ENCODE measurements at regions not wholly inside any gene's neighbourhood (a gene's known extent, or its start where the extent isn't known, plus 50 kb on each side); places are given as distances from the start of the nearest gene placed in this dataset.

DNA sequence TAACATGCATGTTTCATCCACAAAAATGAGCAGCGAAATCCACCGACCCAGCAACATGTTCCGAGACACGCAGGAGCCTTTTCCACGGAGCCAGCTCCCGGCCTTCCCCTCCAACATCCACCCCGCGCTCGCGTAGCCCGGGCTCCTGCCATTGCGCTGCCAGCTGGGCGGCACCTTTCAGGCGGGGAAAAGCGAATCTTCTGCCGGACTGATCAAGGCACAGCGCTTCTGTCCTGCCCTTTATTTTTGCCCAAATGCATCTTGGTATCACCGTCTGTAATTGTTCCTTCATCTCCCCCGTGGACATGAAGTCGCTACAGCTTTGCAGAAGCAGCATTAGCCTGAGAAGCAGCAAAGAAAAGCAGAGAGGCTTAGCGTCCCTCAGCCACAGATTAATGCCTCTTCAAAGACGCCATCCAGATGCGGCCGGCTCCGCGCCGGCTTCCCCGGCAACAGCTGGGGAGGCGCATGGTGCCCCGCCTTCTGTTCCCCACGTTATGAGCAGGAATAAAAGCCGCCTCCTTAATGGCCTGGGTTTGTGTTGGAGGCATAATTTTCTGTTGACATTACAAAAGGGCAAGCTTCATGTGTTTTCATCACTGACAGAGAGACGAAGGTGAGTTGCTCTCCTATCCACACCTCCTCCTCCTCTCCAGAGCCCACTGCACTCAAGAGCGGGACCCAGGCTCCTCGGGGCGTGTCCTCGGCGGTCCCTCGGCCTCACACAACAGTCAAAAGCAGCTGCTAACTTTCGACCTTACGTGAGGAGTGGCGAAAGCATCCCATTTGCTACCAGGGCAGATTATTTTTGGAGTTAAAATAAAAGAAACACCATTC is 122.1 kb upstream of the SALL3 start:
- DNase-seq (ENCODE audit: low read depth in 1 of 2, low spot score in 1 of 2): no peak
- no peak for TF ChIP-seq JUND (IDR thresholded peaks at IDR 0.05; ENCODE audit: low read depth)
- in situ Hi-C loops (cut with HindIII; ENCODE audit: low pct_unique_long_range_greater_than_20kb, low sequenced_read_pairs): no loop called here

DNA sequence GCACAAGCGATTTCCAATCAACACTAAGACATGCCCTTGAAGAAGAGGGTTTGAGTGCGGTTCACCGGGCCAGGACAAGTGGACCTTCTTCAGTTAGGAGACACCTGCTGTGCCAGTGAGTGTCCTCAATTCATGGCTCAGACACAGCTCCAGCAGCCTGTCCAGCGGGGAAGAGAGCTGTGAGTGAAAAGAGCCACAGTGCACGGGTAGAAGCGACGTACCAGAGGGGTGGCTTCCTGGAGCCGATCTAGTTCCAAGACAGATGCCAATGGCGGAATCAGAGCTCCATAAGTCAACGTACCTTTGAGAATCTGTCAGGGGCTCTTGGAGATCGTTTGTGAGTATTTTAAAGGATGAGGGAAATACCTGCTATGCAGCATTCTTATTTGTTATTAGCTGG is 119.9 kb upstream of the SALL3 start:
- TF ChIP-seq JUND (IDR thresholded peaks at IDR 0.05; ENCODE audit: low read depth): no peak
- in situ Hi-C loops (cut with HindIII; ENCODE audit: low pct_unique_long_range_greater_than_20kb, low sequenced_read_pairs): no loop called here
- no peak for DNase-seq (ENCODE audit: low read depth in 1 of 2, low spot score in 1 of 2)

DNA sequence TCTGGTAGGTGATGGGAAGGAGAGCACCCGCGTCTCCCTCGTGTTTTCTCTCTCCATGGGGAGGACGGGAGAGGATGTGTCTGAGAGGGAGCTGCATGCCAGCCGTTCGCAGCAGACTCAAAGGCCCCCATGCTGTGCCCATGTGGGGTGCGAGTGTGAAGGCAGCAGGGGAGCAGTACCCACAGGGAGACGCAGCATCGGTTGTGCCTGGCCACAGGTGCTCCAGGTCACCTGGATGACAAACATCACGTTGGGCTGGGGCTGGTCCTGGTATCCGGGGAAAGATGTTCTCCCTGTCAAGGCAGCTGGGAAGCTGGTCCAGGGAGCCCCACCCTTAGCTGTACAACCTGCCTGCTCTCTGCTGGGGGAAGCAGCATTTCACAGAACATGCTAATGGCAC is 119.5 kb upstream of the SALL3 start:
- no peak for TF ChIP-seq JUND (IDR thresholded peaks at IDR 0.05; ENCODE audit: low read depth)
- in situ Hi-C loops (cut with HindIII; ENCODE audit: low pct_unique_long_range_greater_than_20kb, low sequenced_read_pairs): no loop called here
- no peak for DNase-seq (ENCODE audit: low read depth in 1 of 2, low spot score in 1 of 2)

DNA sequence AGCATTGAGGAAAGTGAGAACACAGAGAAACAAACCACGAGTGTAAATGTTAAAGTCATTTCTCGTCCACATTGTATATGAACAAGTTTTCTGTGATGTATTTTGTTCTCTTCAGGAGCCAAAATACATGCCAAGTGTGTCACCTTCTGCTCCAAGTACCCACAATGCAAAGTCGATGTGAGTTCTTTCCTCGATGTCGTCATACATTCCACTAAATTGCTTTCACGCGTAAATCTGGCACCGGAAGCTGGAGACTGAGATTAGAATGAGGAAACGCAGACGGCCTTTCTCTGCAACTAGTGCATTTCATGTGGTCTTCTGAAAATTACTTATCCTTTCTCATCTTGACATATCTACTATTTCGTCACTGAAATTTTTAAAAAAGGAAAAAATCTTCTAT is 118.5 kb upstream of the SALL3 start:
- in situ Hi-C loops (cut with HindIII; ENCODE audit: low pct_unique_long_range_greater_than_20kb, low sequenced_read_pairs): no loop called here
- no peak for DNase-seq (ENCODE audit: low read depth in 1 of 2, low spot score in 1 of 2)
- no peak for TF ChIP-seq JUND (IDR thresholded peaks at IDR 0.05; ENCODE audit: low read depth)

DNA sequence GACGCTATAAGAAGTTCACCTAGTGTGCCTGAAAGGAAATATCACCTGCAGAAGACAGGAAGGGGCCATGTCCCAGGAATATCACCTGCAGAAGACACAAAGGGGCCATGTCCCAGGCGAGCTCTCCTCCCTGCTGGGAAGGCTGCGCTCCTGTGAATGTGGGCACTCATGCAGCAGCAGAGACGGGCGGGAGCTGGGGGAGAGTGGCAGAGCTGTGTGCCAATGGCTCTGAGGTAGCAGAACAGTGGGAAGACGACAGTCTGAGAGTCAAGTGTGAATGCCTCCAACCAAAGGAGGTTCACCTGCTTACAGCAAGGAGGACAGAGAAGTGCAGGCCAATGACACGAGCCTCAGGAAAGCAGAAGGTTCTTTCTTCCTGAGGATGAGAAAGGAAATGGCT is 117.9 kb upstream of the SALL3 start:
- in situ Hi-C loops (cut with HindIII; ENCODE audit: low pct_unique_long_range_greater_than_20kb, low sequenced_read_pairs): no loop called here
- no peak for DNase-seq (ENCODE audit: low read depth in 1 of 2, low spot score in 1 of 2)
- TF ChIP-seq JUND (IDR thresholded peaks at IDR 0.05; ENCODE audit: low read depth): no peak

DNA sequence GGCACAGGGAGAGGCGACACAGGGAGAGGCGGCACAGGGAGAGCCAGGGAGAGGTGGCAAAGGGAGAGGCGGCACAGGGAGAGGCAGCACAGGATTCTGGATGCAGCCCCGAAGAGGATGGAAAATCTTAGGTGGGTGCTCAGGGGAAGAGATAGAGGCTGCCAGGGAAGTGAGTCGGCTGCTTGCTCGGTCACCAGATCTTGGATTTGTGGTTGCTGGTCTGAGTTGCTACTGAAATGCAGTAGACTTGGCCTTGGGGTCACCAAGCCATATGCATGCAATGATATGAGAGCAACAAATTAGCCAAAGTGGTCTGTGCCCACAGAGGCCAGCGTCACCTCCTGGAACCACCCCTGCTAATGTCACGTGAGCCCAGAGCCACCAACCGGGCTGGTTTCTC is 117.2 kb upstream of the SALL3 start:
- in situ Hi-C loops (cut with HindIII; ENCODE audit: low pct_unique_long_range_greater_than_20kb, low sequenced_read_pairs): no loop called here
- DNase-seq (ENCODE audit: low read depth in 1 of 2, low spot score in 1 of 2): no peak
- no peak for TF ChIP-seq JUND (IDR thresholded peaks at IDR 0.05; ENCODE audit: low read depth)

DNA sequence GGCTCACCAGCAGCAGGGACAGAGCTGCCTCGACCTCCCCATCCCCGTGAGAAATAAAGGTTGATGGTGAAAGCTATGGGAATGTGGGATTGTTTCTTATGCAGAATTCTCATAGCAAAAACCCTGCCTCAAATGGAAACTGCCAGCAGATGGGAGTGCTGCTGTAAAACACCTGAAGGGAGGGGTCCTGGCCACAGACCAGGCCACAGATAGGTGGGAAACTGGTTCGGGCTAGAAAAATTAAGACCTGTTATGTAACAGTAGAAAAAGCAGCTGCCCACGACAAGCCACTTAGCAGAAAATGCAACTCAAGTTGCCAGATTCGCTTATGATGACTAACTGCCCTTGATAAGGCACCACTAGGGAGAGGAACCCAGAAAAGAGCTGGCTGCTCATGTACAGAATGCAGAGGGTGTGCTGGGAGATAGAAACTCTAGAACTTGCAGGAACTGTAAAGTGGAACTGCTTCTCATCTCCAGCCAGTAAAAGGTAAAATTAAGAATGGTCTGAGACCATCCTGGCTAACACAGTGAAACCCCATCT is 114.5 kb upstream of the SALL3 start:
- no peak for TF ChIP-seq JUND (IDR thresholded peaks at IDR 0.05; ENCODE audit: low read depth)
- in situ Hi-C loops (cut with HindIII; ENCODE audit: low pct_unique_long_range_greater_than_20kb, low sequenced_read_pairs): no loop called here
- no peak for DNase-seq (ENCODE audit: low read depth in 1 of 2, low spot score in 1 of 2)

DNA sequence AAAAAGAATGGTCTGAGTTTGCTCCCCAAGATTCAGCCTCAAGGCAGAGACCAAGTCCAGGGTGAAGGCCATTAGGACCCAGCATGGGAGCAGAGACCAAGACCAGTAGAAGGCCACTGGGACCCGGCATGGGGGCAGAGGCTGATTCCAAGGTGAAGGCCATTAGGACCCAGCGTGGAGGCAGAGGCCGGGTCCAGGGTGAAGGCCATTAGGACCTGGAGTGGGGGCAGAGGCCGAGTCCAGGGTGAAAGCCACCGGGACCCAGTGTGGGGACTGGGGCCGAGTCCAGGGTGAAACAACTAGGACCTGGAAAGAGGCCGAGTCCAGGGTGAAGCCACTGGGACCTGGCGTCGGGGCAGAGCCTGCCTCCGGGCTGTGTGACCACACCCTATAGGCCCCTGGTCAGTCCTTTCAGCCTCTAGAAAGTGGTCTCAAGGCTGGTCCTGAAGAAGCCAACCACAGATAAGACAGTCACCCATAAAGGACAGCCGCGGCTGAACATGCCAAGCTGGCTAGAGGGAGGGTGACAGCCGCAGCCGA is 113.8 kb upstream of the SALL3 start:
- no peak for DNase-seq (ENCODE audit: low read depth in 1 of 2, low spot score in 1 of 2)
- in situ Hi-C loops (cut with HindIII; ENCODE audit: low pct_unique_long_range_greater_than_20kb, low sequenced_read_pairs): no loop called here
- no peak for TF ChIP-seq JUND (IDR thresholded peaks at IDR 0.05; ENCODE audit: low read depth)

DNA sequence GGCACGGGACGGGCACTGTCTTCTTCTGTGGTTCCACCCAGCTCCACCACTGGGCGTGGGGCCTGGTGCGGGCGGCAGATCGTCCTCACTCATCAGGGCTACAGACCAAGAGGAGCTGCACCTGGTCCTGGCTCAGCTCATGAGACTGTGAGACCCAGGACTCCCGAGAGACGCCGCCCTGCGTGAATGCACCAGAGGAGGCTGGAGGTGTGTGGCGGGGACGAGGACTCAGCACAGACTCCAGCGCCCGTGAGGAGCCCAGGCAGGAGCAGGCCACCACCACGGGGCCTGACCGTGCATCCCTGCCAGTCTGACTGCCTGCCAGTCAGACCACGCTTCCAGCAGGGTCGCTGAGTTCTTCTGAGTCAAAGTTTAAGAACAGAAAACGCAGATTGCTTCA is 112.5 kb upstream of the SALL3 start:
- no peak for TF ChIP-seq JUND (IDR thresholded peaks at IDR 0.05; ENCODE audit: low read depth)
- no peak for DNase-seq (ENCODE audit: low read depth in 1 of 2, low spot score in 1 of 2)
- in situ Hi-C loops (cut with HindIII; ENCODE audit: low pct_unique_long_range_greater_than_20kb, low sequenced_read_pairs): no loop called here

DNA sequence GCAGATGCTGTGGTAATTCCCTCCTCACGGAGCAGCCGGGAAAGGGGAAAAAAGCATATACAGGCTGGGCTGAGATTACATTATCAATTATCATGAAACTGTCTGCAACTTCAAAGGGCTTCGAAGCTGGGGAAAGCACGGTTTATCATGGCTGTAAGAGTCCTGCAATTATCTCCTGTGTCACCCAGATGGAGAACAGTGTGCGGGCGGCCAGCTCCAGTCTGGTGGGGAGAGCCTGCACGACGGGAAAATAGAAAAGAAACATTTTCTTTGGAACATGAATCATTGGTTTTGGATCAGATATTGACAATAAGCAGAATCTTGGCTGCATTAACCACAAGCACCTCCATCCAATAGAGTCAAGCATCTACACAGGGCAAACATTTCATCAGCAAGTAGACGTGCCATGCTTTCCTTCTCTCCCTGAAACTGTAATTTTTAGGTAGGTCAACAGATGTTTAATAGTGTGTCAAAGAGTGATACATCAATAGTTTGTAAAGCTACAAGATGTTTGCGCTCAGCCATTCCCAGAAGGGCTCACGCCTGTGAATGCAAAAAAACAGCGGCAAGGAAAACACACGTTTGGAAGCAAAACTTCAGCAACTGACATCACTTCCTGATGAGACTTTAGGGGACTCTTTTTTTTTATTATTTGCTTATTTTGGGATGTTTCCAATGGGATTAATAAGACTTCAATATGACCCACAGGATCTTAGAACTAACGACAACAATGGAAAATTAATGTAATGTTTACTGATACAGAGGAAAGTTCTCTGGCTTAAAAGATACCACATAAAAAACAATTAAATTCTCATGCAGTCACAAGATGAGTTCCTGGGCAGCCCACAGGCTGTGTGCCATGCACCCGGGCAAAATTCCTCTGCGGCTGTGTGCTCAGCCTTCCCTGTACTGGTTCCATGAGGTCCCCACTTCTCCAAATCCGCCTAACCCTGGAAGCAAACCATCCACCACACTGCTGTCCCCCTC is 111.0 kb upstream of the SALL3 start:
- no peak for DNase-seq (ENCODE audit: low read depth in 1 of 2, low spot score in 1 of 2)
- no peak for TF ChIP-seq JUND (IDR thresholded peaks at IDR 0.05; ENCODE audit: low read depth)
- in situ Hi-C loops (cut with HindIII; ENCODE audit: low pct_unique_long_range_greater_than_20kb, low sequenced_read_pairs): no loop called here

DNA sequence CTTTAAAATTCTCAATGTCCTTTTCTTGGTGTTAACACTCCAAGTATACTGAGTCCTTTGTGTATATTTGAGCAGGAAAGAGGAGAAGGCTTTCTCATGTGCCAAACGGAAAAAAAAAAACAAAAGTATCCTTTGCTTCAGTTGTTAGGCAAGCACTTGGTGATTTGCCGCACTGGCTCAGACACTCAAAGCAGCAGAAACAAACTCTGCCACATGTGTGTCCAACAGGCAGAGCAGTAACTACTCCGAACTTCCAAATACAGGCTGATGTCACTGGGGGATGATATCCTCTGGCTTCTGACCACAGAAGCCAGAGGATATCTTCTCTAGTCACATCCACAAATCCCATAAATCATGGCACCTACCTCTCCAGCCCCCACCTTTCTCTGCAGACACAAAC is 108.0 kb upstream of the SALL3 start:
- in situ Hi-C loops (cut with HindIII; ENCODE audit: low pct_unique_long_range_greater_than_20kb, low sequenced_read_pairs): no loop called here
- DNase-seq (ENCODE audit: low read depth in 1 of 2, low spot score in 1 of 2): no peak

DNA sequence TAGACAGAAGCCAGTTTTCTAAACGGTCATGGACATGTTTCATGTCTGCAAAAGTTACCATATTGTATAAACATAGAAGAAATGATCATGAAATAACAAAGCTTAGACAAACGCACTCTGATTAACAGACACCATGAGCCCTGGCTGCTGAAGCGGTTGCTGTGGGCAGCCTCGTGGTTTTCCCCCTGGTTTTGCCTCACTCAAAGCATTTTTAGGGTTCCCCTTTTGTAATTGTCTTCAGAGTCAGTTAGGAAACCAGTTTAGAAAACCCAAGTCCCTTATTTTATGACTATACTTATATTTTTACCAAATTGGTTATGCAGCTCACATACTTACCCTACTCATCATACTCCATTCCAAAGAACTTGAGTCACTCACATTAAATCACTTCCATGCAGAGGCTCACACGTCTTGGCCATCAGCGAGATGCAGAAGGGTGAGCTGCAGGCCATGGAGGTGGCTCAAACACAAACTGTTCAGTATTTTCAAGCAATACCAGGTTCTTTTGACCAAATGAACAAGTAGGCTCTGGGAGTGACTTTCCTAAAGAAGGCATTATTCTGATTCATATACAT is 105.6 kb upstream of the SALL3 start:
- no peak for DNase-seq (ENCODE audit: low read depth in 1 of 2, low spot score in 1 of 2)
- no peak for TF ChIP-seq JUND (IDR thresholded peaks at IDR 0.05; ENCODE audit: low read depth)
- in situ Hi-C loops (cut with HindIII; ENCODE audit: low pct_unique_long_range_greater_than_20kb, low sequenced_read_pairs): no loop called here

More for the DNA sequence above, 108.0 kb upstream of the SALL3 start:
- TF ChIP-seq JUND (IDR thresholded peaks at IDR 0.05; ENCODE audit: low read depth): no peak

All from T47D (cell line).